DND-41 (cell line): ENCODE measurements at regions not wholly inside any gene's neighbourhood (a gene's known extent, or its start where the extent isn't known, plus 50 kb on each side); places are given as distances from the start of the nearest gene placed in this dataset.

ENCODE experiments used
- ATAC-seq: fragments of 200-7000 bp; cut with Tn5 transposase; 3 replicates; pipeline ENCODE4 v1.9.1; 2021; ENCODE audit warnings: low read depth; ENCODE audit not compliant: insufficient read depth
- DNase-seq: peaks from one replicate; pipeline ENCODE4 v3.0.0-alpha.2; 2020
- H2AFZ ChIP-seq: 2 replicates; pipeline ENCODE4 v1.6.0; 2012; ENCODE audit warnings: low read depth, low read length
- H3K27ac ChIP-seq: 2 replicates; pipeline ENCODE4 v1.5.1; 2012; ENCODE audit warnings: low read length, inconsistent platforms
- H3K27me3 ChIP-seq: fragments of 200-600 bp; sonication (generic); 2 replicates; pipeline ENCODE4 v1.6.0; 2012; ENCODE audit warnings: low read length, mild to moderate bottlenecking, inconsistent platforms; ENCODE audit not compliant: insufficient read depth, poor library complexity
- H3K36me3 ChIP-seq: 2 replicates; pipeline ENCODE4 v1.5.1; 2012; ENCODE audit warnings: low read length, inconsistent platforms; ENCODE audit not compliant: insufficient read depth
- H3K4me1 ChIP-seq: 2 replicates; pipeline ENCODE4 v1.5.1; 2012; ENCODE audit warnings: mild to moderate bottlenecking, low read length; ENCODE audit not compliant: insufficient read depth
- H3K4me2 ChIP-seq: 2 replicates; pipeline ENCODE4 v1.6.0; 2012; ENCODE audit warnings: mild to moderate bottlenecking, moderate library complexity, low read length, inconsistent platforms; ENCODE audit not compliant: insufficient read depth
- H3K4me3 ChIP-seq, 2 experiments: fragments of 200-600 bp in 1 of 2; shearing (Covaris generic) in 1 of 2; 2 replicates each; pipeline ENCODE4 v1.5.1; 2012 to 2016; ENCODE audit warnings: inconsistent platforms in 2 of 2, low read length in 2 of 2, mild to moderate bottlenecking in 2 of 2, low read depth in 1 of 2, moderate library complexity in 1 of 2
- H3K79me2 ChIP-seq: 2 replicates; pipeline ENCODE4 v1.6.0; 2012; ENCODE audit warnings: low read length, inconsistent platforms; ENCODE audit not compliant: insufficient read depth
- H3K9ac ChIP-seq: 2 replicates; pipeline ENCODE4 v1.6.0; 2012; ENCODE audit warnings: low read depth, mild to moderate bottlenecking, inconsistent platforms, low read length, moderate library complexity
- H3K9me3 ChIP-seq: 2 replicates; pipeline ENCODE4 v1.5.1; 2012; ENCODE audit warnings: low read length, moderate library complexity, mild to moderate bottlenecking, inconsistent platforms; ENCODE audit not compliant: insufficient read depth, severe bottlenecking
- H4K20me1 ChIP-seq: 2 replicates; pipeline ENCODE4 v1.6.0; 2012; ENCODE audit warnings: low read length; ENCODE audit not compliant: insufficient read depth
- EZH2 ChIP-seq: IDR thresholded peaks from 3 replicates; pipeline ENCODE4 v1.6.1; 2012; ENCODE audit warnings: borderline replicate concordance, low read depth, mild to moderate bottlenecking, moderate library complexity, low read length, inconsistent platforms; ENCODE audit not compliant: severe bottlenecking
- TF ChIP-seq, protein P1 (sequence below): IDR thresholded peaks from 2 replicates; pipeline ENCODE4 v1.5.1; 2012; ENCODE audit warnings: borderline replicate concordance, low read length, moderate library complexity, mild to moderate bottlenecking; ENCODE audit not compliant: poor library complexity, severe bottlenecking; ENCODE audit errors: extremely low read depth

DNA sequence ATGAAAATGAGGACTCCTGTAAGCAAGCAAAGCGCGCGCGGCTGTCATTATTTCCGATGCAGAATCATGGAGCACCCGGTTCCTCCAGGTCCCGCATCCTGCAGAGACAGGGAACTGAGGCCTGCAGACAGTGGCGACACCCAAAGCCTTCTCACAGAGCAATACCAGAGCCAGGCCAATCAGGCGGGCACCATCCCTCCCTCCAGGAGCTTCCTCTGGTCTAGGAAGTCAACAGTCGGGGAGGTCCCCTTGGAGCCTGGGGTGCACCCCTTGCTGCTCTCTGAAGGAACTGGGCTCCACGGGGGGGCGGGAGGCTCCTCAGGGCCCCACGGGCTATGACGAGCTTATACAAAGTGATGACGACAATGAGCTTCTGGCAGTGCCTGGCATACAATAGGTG is 60.3 kb upstream of the HPCAL1 start:
- H3K9me3 ChIP-seq = no peaks in the 10 kb centered on the region
- H3K4me2 ChIP-seq = no peak overlapping the region
- H3K4me1 ChIP-seq = no peaks in the 10 kb centered on the region
- no peak for DNase-seq
- no peak overlapping the region for H3K27ac ChIP-seq
- TF ChIP-seq, protein P1, sequence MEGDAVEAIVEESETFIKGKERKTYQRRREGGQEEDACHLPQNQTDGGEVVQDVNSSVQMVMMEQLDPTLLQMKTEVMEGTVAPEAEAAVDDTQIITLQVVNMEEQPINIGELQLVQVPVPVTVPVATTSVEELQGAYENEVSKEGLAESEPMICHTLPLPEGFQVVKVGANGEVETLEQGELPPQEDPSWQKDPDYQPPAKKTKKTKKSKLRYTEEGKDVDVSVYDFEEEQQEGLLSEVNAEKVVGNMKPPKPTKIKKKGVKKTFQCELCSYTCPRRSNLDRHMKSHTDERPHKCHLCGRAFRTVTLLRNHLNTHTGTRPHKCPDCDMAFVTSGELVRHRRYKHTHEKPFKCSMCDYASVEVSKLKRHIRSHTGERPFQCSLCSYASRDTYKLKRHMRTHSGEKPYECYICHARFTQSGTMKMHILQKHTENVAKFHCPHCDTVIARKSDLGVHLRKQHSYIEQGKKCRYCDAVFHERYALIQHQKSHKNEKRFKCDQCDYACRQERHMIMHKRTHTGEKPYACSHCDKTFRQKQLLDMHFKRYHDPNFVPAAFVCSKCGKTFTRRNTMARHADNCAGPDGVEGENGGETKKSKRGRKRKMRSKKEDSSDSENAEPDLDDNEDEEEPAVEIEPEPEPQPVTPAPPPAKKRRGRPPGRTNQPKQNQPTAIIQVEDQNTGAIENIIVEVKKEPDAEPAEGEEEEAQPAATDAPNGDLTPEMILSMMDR = no peak
- TF ChIP-seq EZH2 = no peak
- no peak overlapping the region for H3K4me3 ChIP-seq
- H3K9ac ChIP-seq = no peak overlapping the region
- ATAC-seq = no peak
- H2AFZ ChIP-seq = no peak overlapping the region
- H3K79me2 ChIP-seq = no peaks in the 10 kb centered on the region
- no peaks in the 10 kb centered on the region for H3K27me3 ChIP-seq
- H3K36me3 ChIP-seq = no peaks in the 10 kb centered on the region
- H4K20me1 ChIP-seq = no peaks in the 10 kb centered on the region

DNA sequence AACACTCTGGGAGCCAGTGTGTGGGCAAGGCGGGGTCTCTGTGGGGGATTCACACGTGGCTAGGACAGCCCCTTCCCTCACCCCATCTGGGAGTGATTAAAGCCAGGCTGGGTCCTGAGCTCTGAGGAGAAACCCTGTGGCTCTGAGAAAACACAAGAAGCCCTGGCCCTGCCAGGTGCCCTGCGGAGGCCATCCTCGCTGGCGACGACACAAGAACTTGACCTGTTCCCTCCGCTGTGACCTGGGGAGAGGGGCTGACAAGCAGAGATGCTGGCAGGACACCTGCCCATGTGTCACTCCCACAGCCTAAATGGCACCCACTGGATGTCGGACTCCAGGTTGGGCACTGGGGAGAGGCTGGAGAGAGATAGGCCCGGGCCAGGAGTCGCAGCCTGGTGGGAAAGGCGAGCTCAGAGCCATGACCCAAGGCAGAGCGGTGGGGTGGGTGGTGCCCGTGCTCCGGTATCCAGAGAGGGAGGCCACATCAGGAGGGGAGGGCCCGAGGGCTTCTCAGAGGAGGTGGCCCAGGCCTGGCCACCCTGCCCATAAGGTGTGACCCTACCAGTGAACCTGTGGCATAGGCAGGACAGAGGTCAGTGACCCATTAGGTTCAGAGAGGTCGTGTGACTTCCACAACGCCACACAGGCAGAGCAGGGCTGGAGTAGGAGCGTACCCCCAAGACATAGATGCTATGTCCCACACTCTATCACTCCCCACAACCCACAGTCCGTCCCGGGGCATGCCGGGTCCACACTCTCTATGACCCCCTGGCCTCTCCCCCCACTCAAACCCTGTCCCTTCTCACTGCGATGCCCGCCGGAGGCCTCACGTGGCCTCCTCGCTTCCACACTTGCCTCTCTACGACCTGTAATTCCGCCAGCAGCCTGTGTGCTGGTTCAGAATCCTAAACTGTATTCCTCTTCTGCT is 59.4 kb upstream of the HPCAL1 start:
- no peaks in the 10 kb centered on the region for H4K20me1 ChIP-seq
- H3K9ac ChIP-seq = no peak overlapping the region
- H3K27ac ChIP-seq = no peak overlapping the region
- H2AFZ ChIP-seq = no peak overlapping the region
- no peak overlapping the region for H3K4me2 ChIP-seq
- no peaks in the 10 kb centered on the region for H3K27me3 ChIP-seq
- no peaks in the 10 kb centered on the region for H3K9me3 ChIP-seq
- ATAC-seq (no peak), DNase-seq (no peak)
- H3K4me1 ChIP-seq = no peaks in the 10 kb centered on the region
- H3K79me2 ChIP-seq = no peaks in the 10 kb centered on the region
- no peaks in the 10 kb centered on the region for H3K36me3 ChIP-seq
- H3K4me3 ChIP-seq = no peak overlapping the region
- TF ChIP-seq, protein P1 = no peak
- no peak for TF ChIP-seq EZH2

DNA sequence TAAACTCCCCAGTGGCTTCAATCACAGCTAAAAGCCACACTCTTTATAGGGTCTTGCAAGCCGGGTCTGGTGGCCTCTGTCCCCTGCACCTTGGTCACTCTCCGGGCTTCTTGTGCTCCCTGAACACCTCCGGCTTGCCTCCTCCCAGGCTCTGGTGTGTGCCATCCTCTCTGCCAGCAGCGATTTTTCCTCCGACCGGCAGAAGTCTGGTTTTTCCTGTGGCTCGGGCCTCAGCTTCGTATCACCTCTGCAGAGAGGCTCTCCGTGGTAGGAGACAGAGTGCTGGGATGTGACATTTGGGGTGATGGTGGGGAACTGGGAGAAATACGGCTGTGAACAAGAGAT is 58.8 kb upstream of the HPCAL1 start:
- Histone ChIP-seq H4K20me1 (no peaks in the 10 kb centered on the region), H3K36me3 (no peaks in the 10 kb centered on the region), H3K27me3 (no peaks in the 10 kb centered on the region), H3K9me3 (no peaks in the 10 kb centered on the region), H3K79me2 (no peaks in the 10 kb centered on the region), H3K27ac (no peak overlapping the region), H3K9ac (no peak overlapping the region), H2AFZ (no peak overlapping the region), H3K4me1 (no peaks in the 10 kb centered on the region), H3K4me3 (no peak overlapping the region), H3K4me2 (no peak overlapping the region)
- no peak for ATAC-seq
- no peak for DNase-seq
- no peak for TF ChIP-seq EZH2

DNA sequence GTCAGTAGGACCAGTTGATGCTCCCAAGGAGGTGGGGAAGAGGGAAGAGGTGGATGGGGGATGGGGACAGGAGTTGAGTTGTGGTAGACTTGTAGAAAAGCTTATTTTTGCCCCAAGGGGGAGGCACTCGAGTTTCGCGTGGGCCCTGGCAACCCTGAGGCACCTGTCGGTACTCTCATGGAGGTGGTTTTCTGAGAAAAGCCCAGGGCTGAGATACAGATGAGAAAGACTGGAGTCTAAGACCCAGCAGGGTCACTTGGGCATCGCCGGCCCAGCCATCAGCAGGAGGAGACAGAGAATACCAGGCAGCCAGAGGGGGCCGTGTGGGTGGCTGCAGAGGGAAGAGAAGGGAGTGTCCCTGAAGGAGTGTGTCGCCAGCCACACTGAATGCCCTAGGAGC is 57.7 kb upstream of the HPCAL1 start:
- no peak for TF ChIP-seq EZH2
- TF ChIP-seq, protein P1 = no peak
- Histone ChIP-seq H3K27me3 (no peaks in the 10 kb centered on the region), H3K27ac (no peak overlapping the region), H3K4me3 (no peak overlapping the region), H3K4me1 (no peaks in the 10 kb centered on the region), H4K20me1 (no peaks in the 10 kb centered on the region), H3K9ac (no peak overlapping the region), H3K4me2 (no peak overlapping the region), H2AFZ (no peak overlapping the region), H3K9me3 (peaks cover 5% of the 10 kb centered on the region), H3K36me3 (no peaks in the 10 kb centered on the region), H3K79me2 (no peaks in the 10 kb centered on the region)
- no peak for DNase-seq
- no peak for ATAC-seq
